ENCODE measurements at regions not wholly inside any gene's neighbourhood (a gene's known extent, or its start where the extent isn't known, plus 50 kb on each side); places are given as distances from the start of the nearest gene placed in this dataset.

- no peak for DNase-seq
- Histone ChIP-seq H3K27ac (no peak overlapping the region), H3K4me1 (no peaks in the 10 kb centered on the region), H3K4me3 (no peak overlapping the region), H3K9me3 (no peaks in the 10 kb centered on the region), H3K27me3 (no peaks in the 10 kb centered on the region), H3K36me3 (ENCODE audit: low read depth, missing control alignments) (no peaks in the 10 kb centered on the region)
- intact Hi-C loops (cut with DNase I; ENCODE audit: low total_unique reads): no loop called here
- TF ChIP-seq POLR2A (IDR thresholded peaks at IDR 0.05) (no peak), CTCF (IDR thresholded peaks at IDR 0.05) (no peak)
- 79 to 82% methylated on average over 6 of the region's 6 CpGs for WGBS, 2 donors
Observed at GRCh38 chr13:30844548-30845296, 61.3 kb upstream of the MEDAG start.

GRCh38 chr13:30845297-30846214 is 60.5 kb upstream of the MEDAG start:
- TF ChIP-seq POLR2A (IDR thresholded peaks at IDR 0.05) (no peak), CTCF (IDR thresholded peaks at IDR 0.05) (no peak)
- no peak for DNase-seq
- intact Hi-C loops (cut with DNase I; ENCODE audit: low total_unique reads): no loop called here
- H3K4me1 ChIP-seq: no peaks in the 10 kb centered on the region
- H3K36me3 ChIP-seq (ENCODE audit: low read depth, missing control alignments): no peaks in the 10 kb centered on the region
- no peaks in the 10 kb centered on the region for H3K27me3 ChIP-seq
- H3K4me3 ChIP-seq: no peak overlapping the region
- no peaks in the 10 kb centered on the region for H3K9me3 ChIP-seq
- WGBS, 2 donors: 68 to 73% methylated on average over 11 of the region's 11 CpGs
- no peak overlapping the region for H3K27ac ChIP-seq

- no peak for DNase-seq
- Histone ChIP-seq H3K9me3 (no peaks in the 10 kb centered on the region), H3K36me3 (ENCODE audit: low read depth, missing control alignments) (no peaks in the 10 kb centered on the region), H3K27ac (no peak overlapping the region), H3K4me3 (no peak overlapping the region), H3K4me1 (no peaks in the 10 kb centered on the region), H3K27me3 (no peaks in the 10 kb centered on the region)
- intact Hi-C loops (cut with DNase I; ENCODE audit: low total_unique reads): no loop called here
- TF ChIP-seq POLR2A (IDR thresholded peaks at IDR 0.05) (no peak), CTCF (IDR thresholded peaks at IDR 0.05) (no peak)
- 66 to 86% methylated on average over 2 of the region's 2 CpGs for WGBS, 2 donors
Observed at GRCh38 chr13:30846311-30846710, 59.8 kb upstream of the MEDAG start.

- no peaks in the 10 kb centered on the region for H3K27me3 ChIP-seq
- H3K36me3 ChIP-seq (ENCODE audit: low read depth, missing control alignments): no peaks in the 10 kb centered on the region
- H3K4me3 ChIP-seq: no peak overlapping the region
- TF ChIP-seq POLR2A (IDR thresholded peaks at IDR 0.05): no peak
- no peaks in the 10 kb centered on the region for H3K4me1 ChIP-seq
- no peak for DNase-seq
- no peaks in the 10 kb centered on the region for H3K9me3 ChIP-seq
- WGBS, 2 donors: 92 to 96% methylated on average over 7 of the region's 7 CpGs
- H3K27ac ChIP-seq: no peak overlapping the region
- intact Hi-C loops (cut with DNase I; ENCODE audit: low total_unique reads): no loop called here
Observed at GRCh38 chr13:30846866-30847265, 59.2 kb upstream of the MEDAG start.

GRCh38 chr13:30847650-30848307 is 58.3 kb upstream of the MEDAG start:
- no peaks in the 10 kb centered on the region for H3K36me3 ChIP-seq (ENCODE audit: low read depth, missing control alignments)
- TF ChIP-seq CTCF (IDR thresholded peaks at IDR 0.05) (no peak), POLR2A (IDR thresholded peaks at IDR 0.05) (no peak)
- H3K4me3 ChIP-seq: no peak overlapping the region
- WGBS, 2 donors: 64 to 69% methylated on average over 11 of the region's 11 CpGs
- no peaks in the 10 kb centered on the region for H3K9me3 ChIP-seq
- no peaks in the 10 kb centered on the region for H3K27me3 ChIP-seq
- no peak for DNase-seq
- H3K27ac ChIP-seq: no peak overlapping the region
- H3K4me1 ChIP-seq: no peaks in the 10 kb centered on the region
- intact Hi-C loops (cut with DNase I; ENCODE audit: low total_unique reads): no loop called here
